Loucy (cell line): ENCODE measurements at regions not wholly inside any gene's neighbourhood (a gene's known extent, or its start where the extent isn't known, plus 50 kb on each side); places are given as distances from the start of the nearest gene placed in this dataset.

Source experiments
- CTCF ChIP-seq: fragments of 200-600 bp; sonication (generic); conservative IDR thresholded peaks from 2 replicates; pipeline ENCODE4 v1.5.1; 2014; ENCODE audit warnings: mild to moderate bottlenecking, antibody characterized with exemption, low read length
- EZH2phosphoT487 ChIP-seq: fragments of 200-600 bp; IDR thresholded peaks from 2 replicates; pipeline ENCODE4 v1.6.1; 2018; ENCODE audit warnings: antibody characterized with exemption, mild to moderate bottlenecking, moderate library complexity, borderline replicate concordance

DNA sequence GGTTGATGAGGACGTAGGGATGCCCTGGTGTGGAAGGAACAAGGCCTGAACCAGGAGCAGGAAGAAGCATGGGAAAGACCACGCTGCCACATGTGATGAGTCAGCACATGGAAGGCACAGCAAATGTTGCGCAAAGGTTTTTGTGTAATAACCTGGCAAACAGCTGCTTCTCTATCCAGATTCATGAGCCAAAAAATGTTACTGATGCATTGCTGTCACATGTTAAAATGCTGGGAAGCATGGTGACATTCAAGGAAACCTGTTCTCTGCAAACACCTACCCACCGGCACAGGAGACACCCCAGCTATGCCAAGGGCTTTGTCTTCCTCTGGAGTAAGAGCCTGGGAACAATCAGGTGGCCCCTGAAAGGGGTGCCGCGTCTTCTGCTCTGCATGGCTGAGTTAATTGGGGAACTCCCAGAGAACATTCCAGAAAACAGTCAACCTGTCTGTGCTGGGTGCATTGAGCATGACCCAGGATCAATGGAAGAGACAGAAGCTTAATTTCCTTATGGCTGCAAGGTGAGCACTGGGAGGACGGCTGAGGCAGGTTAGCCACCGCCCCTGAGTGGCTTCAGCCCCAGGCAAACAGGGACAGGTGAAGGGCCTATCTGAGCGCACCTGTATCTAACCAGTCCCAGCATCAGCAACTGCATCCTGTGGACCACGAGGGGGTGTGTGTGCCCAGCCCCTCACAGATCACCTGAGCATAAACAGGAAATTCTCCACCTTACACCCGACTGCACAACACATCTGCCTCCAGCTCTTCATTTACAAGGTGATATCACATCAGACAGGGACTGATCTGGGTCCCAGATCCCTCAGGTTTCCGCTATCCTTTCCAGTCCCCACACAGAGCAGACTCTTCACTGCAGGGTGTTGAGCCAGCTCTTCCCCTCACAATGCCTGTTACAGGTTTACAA is 108.4 kb downstream of the GGTLC2 start:
- TF ChIP-seq EZH2phosphoT487 = no peak
- TF ChIP-seq CTCF = no peak
